ENCODE measurements at regions not wholly inside any gene's neighbourhood (a gene's known extent, or its start where the extent isn't known, plus 50 kb on each side); places are given as distances from the start of the nearest gene placed in this dataset.

DNA sequence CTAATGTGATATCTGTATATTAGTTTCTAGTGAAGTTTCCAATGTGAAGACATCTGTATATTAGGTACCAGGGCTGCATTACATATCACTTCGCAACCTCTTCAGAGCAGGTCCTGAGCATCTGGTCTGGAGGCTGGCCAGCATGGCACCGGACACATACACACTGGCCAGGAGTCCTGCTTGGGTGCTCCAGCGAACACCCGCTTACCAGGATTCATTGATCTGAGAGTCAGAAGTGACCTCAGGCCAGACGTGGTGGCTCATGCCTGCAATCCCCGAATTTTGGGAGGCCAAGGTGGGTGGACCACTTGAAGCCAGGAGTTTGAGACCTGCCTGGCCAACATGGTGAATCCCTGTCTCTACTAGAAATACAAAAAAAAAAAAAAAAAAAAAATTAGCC, 93.0 kb upstream of the IRS2 start:
- no peak for DNase-seq (ENCODE audit: low spot score in 2 of 2)
- H3K4me3 ChIP-seq (ENCODE audit: low read depth, poor library complexity, severe bottlenecking): no peak overlapping the region
- TF ChIP-seq POLR2A (IDR thresholded peaks at IDR 0.05): no peak
- TF ChIP-seq, protein P1, sequence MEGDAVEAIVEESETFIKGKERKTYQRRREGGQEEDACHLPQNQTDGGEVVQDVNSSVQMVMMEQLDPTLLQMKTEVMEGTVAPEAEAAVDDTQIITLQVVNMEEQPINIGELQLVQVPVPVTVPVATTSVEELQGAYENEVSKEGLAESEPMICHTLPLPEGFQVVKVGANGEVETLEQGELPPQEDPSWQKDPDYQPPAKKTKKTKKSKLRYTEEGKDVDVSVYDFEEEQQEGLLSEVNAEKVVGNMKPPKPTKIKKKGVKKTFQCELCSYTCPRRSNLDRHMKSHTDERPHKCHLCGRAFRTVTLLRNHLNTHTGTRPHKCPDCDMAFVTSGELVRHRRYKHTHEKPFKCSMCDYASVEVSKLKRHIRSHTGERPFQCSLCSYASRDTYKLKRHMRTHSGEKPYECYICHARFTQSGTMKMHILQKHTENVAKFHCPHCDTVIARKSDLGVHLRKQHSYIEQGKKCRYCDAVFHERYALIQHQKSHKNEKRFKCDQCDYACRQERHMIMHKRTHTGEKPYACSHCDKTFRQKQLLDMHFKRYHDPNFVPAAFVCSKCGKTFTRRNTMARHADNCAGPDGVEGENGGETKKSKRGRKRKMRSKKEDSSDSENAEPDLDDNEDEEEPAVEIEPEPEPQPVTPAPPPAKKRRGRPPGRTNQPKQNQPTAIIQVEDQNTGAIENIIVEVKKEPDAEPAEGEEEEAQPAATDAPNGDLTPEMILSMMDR (IDR thresholded peaks at IDR 0.05): no peak
- 70 to 85% methylated on average over 6 of the region's 6 CpGs for WGBS, 2 donors
- intact Hi-C loops (cut with DNase I; ENCODE audit: low total_unique reads): no loop called here

- intact Hi-C loops (cut with DNase I; ENCODE audit: low total_unique reads): no loop called here
- DNase-seq (ENCODE audit: low spot score in 2 of 2): no peak
- no peak overlapping the region for H3K4me3 ChIP-seq (ENCODE audit: low read depth, poor library complexity, severe bottlenecking)
- TF ChIP-seq, protein P1 (IDR thresholded peaks at IDR 0.05): no peak
- no peak for TF ChIP-seq POLR2A (IDR thresholded peaks at IDR 0.05)
- WGBS, 2 donors: 89 to 95% methylated on average over 7 of the region's 7 CpGs
Observed at GRCh38 chr13:109877809-109878208, 91.4 kb upstream of the IRS2 start.

- no peak for TF ChIP-seq POLR2A (IDR thresholded peaks at IDR 0.05)
- TF ChIP-seq, protein P1 (IDR thresholded peaks at IDR 0.05): no peak
- intact Hi-C loops (cut with DNase I; ENCODE audit: low total_unique reads): no loop called here
- no peak overlapping the region for H3K4me3 ChIP-seq (ENCODE audit: low read depth, poor library complexity, severe bottlenecking)
- WGBS, 2 donors: 89 to 96% methylated on average over 4 of the region's 4 CpGs
- DNase-seq (ENCODE audit: low spot score in 2 of 2): no peak
Observed at GRCh38 chr13:109875746-109876145, 89.4 kb upstream of the IRS2 start.

DNA sequence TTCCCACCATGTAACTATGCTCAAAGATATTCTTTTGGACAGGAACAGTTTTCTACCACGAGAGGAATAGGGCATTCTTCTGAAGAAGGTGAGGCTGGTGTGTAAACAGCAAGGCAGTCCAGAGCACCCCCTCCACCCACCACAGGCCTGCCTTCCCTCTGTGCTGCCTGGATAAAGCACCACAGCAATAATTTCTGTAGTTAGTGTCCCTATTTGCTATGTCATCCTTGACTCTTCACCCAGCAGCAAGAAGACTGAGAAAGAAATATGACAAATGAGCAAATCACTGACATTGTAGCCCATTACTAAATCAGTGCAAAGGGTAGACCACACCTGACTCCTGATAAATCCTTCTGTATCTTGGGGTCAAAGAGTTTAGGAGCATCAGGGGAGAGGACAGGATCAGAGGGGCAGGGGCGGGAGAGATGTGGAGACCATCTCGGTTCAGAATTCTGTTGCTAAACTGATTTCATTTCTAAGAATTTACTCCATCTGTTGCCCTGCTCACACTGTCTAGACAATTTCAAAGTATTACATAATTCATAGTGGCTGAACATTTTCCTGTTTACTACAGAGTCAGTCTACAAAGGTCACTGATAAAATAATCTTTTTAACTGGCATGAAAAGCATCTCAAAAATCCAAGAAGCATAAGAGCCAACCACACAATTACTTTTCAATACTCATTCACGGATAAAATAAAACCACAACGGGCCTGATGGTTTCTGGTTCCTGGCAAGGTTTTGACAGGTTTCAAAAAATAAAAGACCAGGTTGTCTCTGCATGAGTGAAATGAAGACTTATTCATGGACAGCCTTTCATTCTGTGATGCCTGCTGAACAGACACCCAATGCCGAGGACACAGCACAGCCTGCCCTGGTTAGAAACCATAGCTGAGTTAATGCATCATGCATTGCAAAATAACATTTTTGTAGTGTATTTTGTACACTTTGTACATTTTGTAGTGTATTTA, 88.4 kb upstream of the IRS2 start:
- TF ChIP-seq POLR2A (IDR thresholded peaks at IDR 0.05): no peak
- TF ChIP-seq, protein P1 (IDR thresholded peaks at IDR 0.05): no peak
- DNase-seq (ENCODE audit: low spot score in 2 of 2): no peak
- intact Hi-C loops (cut with DNase I; ENCODE audit: low total_unique reads): no loop called here
- 51 to 52% methylated on average over 6 of the region's 6 CpGs for WGBS, 2 donors
- H3K4me3 ChIP-seq (ENCODE audit: low read depth, poor library complexity, severe bottlenecking): no peak overlapping the region

DNA sequence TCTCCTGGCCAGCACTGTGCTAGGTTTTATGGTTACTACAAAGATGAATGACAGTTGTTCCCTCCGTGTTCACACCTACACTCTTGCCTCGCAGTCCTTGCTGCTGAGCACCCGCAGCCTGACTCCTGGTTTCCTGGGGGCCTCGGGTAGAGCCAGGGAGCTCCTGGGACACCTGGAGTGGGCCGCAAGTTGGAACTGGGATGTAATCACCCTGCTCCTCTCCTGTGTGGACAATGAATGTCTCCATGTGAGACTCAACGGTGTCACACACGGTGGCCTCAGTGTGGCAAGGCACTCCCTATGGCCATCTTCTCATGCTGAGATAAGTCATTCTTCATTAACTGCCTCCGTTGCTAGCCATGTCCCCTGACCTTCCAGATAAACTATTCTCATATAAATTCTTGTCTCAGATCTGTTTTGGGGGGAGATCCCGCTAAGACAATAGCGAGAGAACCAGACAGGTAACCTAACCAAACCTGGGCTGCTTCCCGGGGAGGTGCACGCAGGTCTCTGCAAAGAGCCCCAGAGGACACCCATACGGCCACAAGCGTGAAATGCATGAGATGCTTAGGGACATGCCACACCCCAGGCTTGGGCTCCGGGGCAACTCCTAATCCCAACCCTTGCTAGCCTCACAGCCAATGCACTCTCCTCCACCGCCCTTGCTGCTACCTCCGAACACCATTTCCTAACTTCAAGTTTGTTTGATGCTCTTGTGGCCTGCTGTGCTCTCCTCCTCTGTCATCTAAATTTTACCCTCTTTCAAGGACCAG, 87.2 kb upstream of the IRS2 start:
- H3K4me3 ChIP-seq (ENCODE audit: low read depth, poor library complexity, severe bottlenecking): no peak overlapping the region
- WGBS, 2 donors: 92 to 94% methylated on average over 17 of the region's 17 CpGs
- DNase-seq (ENCODE audit: low spot score in 2 of 2): no peak
- no peak for TF ChIP-seq POLR2A (IDR thresholded peaks at IDR 0.05)
- TF ChIP-seq, protein P1 (IDR thresholded peaks at IDR 0.05): no peak
- intact Hi-C loops (cut with DNase I; ENCODE audit: low total_unique reads): no loop called here

Measured in lower leg skin (tissue), 4 donors.